ENCODE measurements at regions not wholly inside any gene's neighbourhood (a gene's known extent, or its start where the extent isn't known, plus 50 kb on each side); places are given as distances from the start of the nearest gene placed in this dataset.
"Not testable (repeated sequence)": the region's sequence is repeated elsewhere in the genome, so short reads cannot be mapped to it uniquely, and the experiment has no call there.

GRCh38 chr17:5769593-5770354, 185.5 kb upstream of the NLRP1 start:
- no peak for TF ChIP-seq CTCF (conservative IDR thresholded peaks at IDR 0.05; ENCODE audit: low read depth, low read length)
- H3K4me3 ChIP-seq (ENCODE audit: low read depth, low read length), result no peak overlapping the region
- no peak for DNase-seq (ENCODE audit: low read depth)

- no peak for DNase-seq (ENCODE audit: low read depth)
- no peak for TF ChIP-seq CTCF (conservative IDR thresholded peaks at IDR 0.05; ENCODE audit: low read depth, low read length)
- no peak overlapping the region for H3K4me3 ChIP-seq (ENCODE audit: low read depth, low read length)
Measured at GRCh38 chr17:5770441-5771270, 186.3 kb upstream of the NLRP1 start.

- not testable (repeated sequence) for DNase-seq (ENCODE audit: low read depth); H3K4me3 ChIP-seq (ENCODE audit: low read depth, low read length)
Measured at GRCh38 chr17:5771271-5771577, 186.9 kb upstream of the NLRP1 start.

GRCh38 chr17:5772017-5772416, 187.7 kb upstream of the NLRP1 start:
- not testable (repeated sequence) for DNase-seq (ENCODE audit: low read depth); H3K4me3 ChIP-seq (ENCODE audit: low read depth, low read length)

- peak; percentile 43 for DNase-seq (ENCODE audit: low read depth)
- TF ChIP-seq CTCF (conservative IDR thresholded peaks at IDR 0.05; ENCODE audit: low read depth, low read length), result no peak
- no peak overlapping the region for H3K4me3 ChIP-seq (ENCODE audit: low read depth, low read length)
Measured at GRCh38 chr17:5772720-5773119, 188.4 kb upstream of the NLRP1 start.

- no peak for DNase-seq (ENCODE audit: low read depth)
- no peak for TF ChIP-seq CTCF (conservative IDR thresholded peaks at IDR 0.05; ENCODE audit: low read depth, low read length)
Measured at GRCh38 chr17:5773816-5774360, 189.6 kb upstream of the NLRP1 start.

GRCh38 chr17:5775098-5775497, 190.8 kb upstream of the NLRP1 start:
- TF ChIP-seq CTCF (conservative IDR thresholded peaks at IDR 0.05; ENCODE audit: low read depth, low read length), result no peak
- peak; percentile 28 for DNase-seq (ENCODE audit: low read depth)
- no peak overlapping the region for H3K4me3 ChIP-seq (ENCODE audit: low read depth, low read length)

More at GRCh38 chr17:5773816-5774360, 189.6 kb upstream of the NLRP1 start:
- H3K4me3 ChIP-seq (ENCODE audit: low read depth, low read length), result no peak overlapping the region

- H3K4me3 ChIP-seq (ENCODE audit: low read depth, low read length), result no peak overlapping the region
- TF ChIP-seq CTCF (conservative IDR thresholded peaks at IDR 0.05; ENCODE audit: low read depth, low read length), result peak; percentile 40
- DNase-seq (ENCODE audit: low read depth), result peak; percentile 78
Measured at GRCh38 chr17:5780476-5780875, 196.2 kb upstream of the NLRP1 start.

Data from choroid plexus epithelial cell (primary cell).